ENCODE measurements at regions not wholly inside any gene's neighbourhood (a gene's known extent, or its start where the extent isn't known, plus 50 kb on each side); places are given as distances from the start of the nearest gene placed in this dataset.
"Not testable (repeated sequence)": the region's sequence is repeated elsewhere in the genome, so short reads cannot be mapped to it uniquely, and the experiment has no call there.

DNA sequence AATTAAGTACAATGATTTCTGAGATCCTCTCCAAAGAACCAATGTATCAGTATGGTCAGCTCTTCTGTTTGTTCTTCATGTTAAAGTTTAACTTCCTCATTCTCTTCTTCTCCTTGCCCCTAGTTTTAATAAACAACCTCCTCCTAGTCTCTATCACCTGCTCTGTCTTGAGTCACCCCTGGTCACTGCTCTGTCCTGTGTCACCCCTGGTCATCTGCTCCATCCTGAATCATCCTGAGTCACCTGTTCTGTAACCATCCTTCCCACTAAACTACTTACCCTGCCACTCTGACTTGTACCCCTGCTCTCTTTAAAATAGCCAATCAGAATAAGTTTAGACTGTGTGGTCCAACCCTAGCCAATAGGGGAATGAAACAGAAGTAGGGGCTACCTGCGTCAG is 100.5 kb downstream of the ALG10B start:
- no peaks in the 10 kb centered on the region for H3K9me3 ChIP-seq (ENCODE audit: control insufficient read depth, low read depth, low read length)
- peaks cover 16% of the 10 kb centered on the region for H3K4me1 ChIP-seq (ENCODE audit: control insufficient read depth, low read depth, low read length)
- H3K4me3 ChIP-seq (ENCODE audit: low read length) = no peak overlapping the region
- no peak overlapping the region for H3K9ac ChIP-seq (ENCODE audit: low read length)
- no peak overlapping the region for H3K27ac ChIP-seq (ENCODE audit: low read length)
- no peaks in the 10 kb centered on the region for H3K27me3 ChIP-seq (ENCODE audit: control insufficient read depth, insufficient read depth, low read length)
- H3K36me3 ChIP-seq (ENCODE audit: control insufficient read depth, low read depth, low read length) = no peaks in the 10 kb centered on the region

DNA sequence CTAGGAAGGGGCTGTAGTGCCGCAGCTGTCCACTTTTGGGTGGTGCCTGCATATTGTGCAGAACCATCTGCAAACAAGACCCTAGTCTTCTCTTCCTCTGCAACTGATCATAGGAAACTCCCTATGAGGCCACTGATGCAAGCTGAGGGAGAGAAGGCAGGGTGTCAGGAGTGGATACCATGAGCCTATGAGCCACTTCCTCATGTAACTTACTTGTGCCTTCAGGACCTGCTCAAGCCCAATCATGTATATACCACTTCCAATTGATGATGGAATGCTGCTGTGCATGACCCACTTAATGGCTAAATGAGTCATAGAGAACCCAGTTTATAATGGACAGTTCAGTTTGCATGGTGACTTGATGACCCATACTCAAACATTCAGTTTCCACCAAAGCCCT is 107.9 kb downstream of the ALG10B start:
- Histone ChIP-seq H3K9me3 (ENCODE audit: control insufficient read depth, low read depth, low read length) (no peaks in the 10 kb centered on the region), H3K27me3 (ENCODE audit: control insufficient read depth, insufficient read depth, low read length) (no peaks in the 10 kb centered on the region), H3K27ac (ENCODE audit: low read length) (no peak overlapping the region), H3K4me3 (ENCODE audit: low read length) (no peak overlapping the region), H3K36me3 (ENCODE audit: control insufficient read depth, low read depth, low read length) (no peaks in the 10 kb centered on the region), H3K4me1 (ENCODE audit: control insufficient read depth, low read depth, low read length) (peaks cover 5% of the 10 kb centered on the region), H3K9ac (ENCODE audit: low read length) (no peak overlapping the region)

DNA sequence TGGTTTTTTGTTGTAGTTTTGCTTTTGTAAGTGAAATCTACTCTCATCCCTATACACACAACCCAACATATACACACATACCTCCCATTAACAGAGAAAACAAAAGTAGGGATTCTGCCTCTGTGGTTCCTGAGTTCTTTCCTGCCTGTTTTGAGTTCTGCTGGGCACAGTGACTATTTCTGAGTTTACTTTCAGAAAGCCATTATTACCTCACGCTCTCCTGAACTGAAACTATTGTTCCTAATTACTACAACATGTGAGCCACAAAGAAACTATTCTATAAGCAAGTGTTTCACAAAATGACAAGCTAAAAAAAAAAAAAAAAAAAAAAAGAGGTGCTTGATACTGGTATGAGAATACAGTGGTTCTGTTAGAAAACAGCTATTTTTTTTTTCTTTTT is 110.9 kb downstream of the ALG10B start:
- H3K9me3 ChIP-seq (ENCODE audit: control insufficient read depth, low read depth, low read length) = no peaks in the 10 kb centered on the region
- H3K4me1 ChIP-seq (ENCODE audit: control insufficient read depth, low read depth, low read length) = peaks cover 5% of the 10 kb centered on the region
- H3K36me3 ChIP-seq (ENCODE audit: control insufficient read depth, low read depth, low read length) = no peaks in the 10 kb centered on the region
- H3K4me3 ChIP-seq (ENCODE audit: low read length) = no peak overlapping the region
- no peaks in the 10 kb centered on the region for H3K27me3 ChIP-seq (ENCODE audit: control insufficient read depth, insufficient read depth, low read length)
- no peak overlapping the region for H3K9ac ChIP-seq (ENCODE audit: low read length)
- H3K27ac ChIP-seq (ENCODE audit: low read length) = no peak overlapping the region

DNA sequence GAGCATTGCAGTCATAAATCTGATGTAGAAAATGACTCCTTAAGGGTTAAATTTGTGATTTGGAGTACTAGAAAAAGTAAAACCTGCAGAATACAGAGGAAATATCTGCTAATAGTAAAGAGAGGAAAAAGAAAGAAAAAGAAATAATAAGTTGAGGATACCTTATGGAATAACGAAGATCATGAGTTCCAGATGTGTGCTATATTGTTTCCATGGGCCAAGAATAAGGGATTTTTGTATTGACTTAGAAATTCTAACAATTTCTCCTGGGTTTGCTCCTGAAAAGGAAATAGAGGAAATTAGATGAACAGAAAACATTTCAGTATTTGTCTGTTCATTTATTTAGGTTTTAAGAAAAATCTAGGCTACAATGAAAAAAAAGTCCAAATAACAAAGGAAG is 115.3 kb downstream of the ALG10B start:
- H3K27ac ChIP-seq (ENCODE audit: low read length) = no peak overlapping the region
- no peaks in the 10 kb centered on the region for H3K27me3 ChIP-seq (ENCODE audit: control insufficient read depth, insufficient read depth, low read length)
- peaks cover 3% of the 10 kb centered on the region for H3K4me1 ChIP-seq (ENCODE audit: control insufficient read depth, low read depth, low read length)
- no peaks in the 10 kb centered on the region for H3K36me3 ChIP-seq (ENCODE audit: control insufficient read depth, low read depth, low read length)
- H3K9ac ChIP-seq (ENCODE audit: low read length) = no peak overlapping the region
- no peak overlapping the region for H3K4me3 ChIP-seq (ENCODE audit: low read length)
- no peaks in the 10 kb centered on the region for H3K9me3 ChIP-seq (ENCODE audit: control insufficient read depth, low read depth, low read length)

DNA sequence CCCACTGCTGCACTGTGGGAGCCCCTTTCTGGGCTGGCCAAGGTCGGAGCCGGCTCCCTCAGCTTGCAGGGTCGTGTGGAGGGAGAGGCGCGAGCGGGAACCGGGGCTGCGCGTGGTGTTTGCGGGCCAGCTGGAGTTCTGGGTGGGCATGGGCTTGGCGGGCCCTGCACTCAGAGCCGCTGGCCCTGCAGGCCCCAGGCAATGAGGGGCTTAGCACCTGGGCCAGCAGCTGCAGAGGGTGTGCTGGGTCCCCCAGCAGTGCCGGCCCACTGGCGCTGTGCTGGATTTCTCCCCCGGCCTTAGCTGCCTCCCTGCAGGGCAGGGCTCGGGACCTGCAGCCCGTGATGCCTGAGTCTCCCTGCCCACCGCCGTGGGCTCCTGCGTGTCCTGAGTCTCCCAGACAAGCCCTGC is 125.3 kb downstream of the ALG10B start:
- not testable (repeated sequence) for H3K27me3 ChIP-seq (ENCODE audit: control insufficient read depth, insufficient read depth, low read length); H3K4me1 ChIP-seq (ENCODE audit: control insufficient read depth, low read depth, low read length); H3K4me3 ChIP-seq (ENCODE audit: low read length); H3K9ac ChIP-seq (ENCODE audit: low read length); H3K27ac ChIP-seq (ENCODE audit: low read length); H3K9me3 ChIP-seq (ENCODE audit: control insufficient read depth, low read depth, low read length); H3K36me3 ChIP-seq (ENCODE audit: control insufficient read depth, low read depth, low read length)

DNA sequence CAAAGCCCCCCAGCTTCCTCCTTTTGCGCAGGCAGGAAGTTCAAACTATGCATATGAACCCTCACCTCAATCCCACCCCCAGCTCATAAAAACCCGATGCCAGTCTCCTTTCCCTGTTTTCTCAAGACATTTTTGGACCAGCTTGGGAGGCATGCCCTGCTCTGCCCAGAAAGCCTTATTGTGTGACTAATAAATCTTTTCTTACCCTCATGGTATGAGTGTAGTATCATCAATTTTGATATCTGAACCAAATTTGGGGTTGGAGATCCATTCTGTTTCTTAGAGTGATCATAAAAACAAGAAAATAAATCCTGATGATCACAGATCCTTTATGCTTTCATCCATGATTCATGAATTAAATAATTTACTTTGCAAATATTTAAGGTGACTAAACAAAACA is 128.5 kb downstream of the ALG10B start:
- Histone ChIP-seq H3K9ac (ENCODE audit: low read length) (no peak overlapping the region), H3K36me3 (ENCODE audit: control insufficient read depth, low read depth, low read length) (no peaks in the 10 kb centered on the region), H3K9me3 (ENCODE audit: control insufficient read depth, low read depth, low read length) (no peaks in the 10 kb centered on the region), H3K4me3 (ENCODE audit: low read length) (no peak overlapping the region), H3K4me1 (ENCODE audit: control insufficient read depth, low read depth, low read length) (no peaks in the 10 kb centered on the region), H3K27me3 (ENCODE audit: control insufficient read depth, insufficient read depth, low read length) (no peaks in the 10 kb centered on the region), H3K27ac (ENCODE audit: low read length) (no peak overlapping the region)

DNA sequence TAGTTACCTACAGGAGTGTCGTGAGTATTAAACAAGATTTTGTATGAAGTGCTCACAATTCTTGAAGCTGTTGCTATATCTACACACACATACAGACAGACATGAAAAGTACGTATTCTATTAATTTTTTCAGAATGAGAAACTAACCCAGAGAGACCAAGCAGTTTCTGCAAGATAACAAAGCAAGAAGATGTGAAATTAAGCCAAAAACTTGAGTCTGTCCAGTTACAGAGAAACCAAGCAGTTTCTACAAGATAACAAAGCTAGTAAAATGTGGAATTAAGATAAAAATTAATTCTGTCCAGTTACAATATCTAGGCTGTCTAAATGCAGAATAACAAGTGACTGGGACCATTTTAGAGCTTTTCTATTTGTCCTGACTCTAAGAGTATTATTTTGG is 132.4 kb downstream of the ALG10B start:
- Histone ChIP-seq H3K4me3 (ENCODE audit: low read length) (no peak overlapping the region), H3K27me3 (ENCODE audit: control insufficient read depth, insufficient read depth, low read length) (no peaks in the 10 kb centered on the region), H3K4me1 (ENCODE audit: control insufficient read depth, low read depth, low read length) (no peaks in the 10 kb centered on the region), H3K36me3 (ENCODE audit: control insufficient read depth, low read depth, low read length) (no peaks in the 10 kb centered on the region), H3K9ac (ENCODE audit: low read length) (no peak overlapping the region), H3K9me3 (ENCODE audit: control insufficient read depth, low read depth, low read length) (no peaks in the 10 kb centered on the region), H3K27ac (ENCODE audit: low read length) (no peak overlapping the region)

DNA sequence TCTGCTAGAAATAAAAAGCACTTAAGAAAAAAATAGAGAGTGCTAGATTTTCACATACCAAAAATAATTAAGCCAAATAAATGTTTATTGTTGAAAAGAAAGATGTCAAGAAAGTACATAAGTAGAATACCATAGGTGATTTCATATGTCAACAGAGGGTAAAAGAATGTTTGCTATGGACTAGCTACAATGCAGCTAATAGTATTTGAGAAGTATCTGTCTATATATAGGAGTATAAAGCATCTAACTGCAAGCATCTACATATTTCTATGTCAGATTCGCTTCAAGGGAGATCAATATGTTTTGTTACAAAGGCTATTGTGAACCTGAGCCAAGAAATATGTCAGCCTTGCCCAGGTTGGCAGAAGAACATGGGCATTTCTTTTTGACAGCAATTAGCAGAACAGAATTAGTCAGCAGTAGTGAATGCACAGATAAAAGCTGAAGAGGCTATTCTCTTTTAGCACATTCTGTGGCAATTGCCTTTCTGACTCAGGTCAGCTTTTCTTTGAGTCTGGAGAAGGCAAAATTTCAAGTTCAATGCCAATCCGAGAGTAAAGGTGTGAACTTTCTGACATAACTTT is 140.1 kb downstream of the ALG10B start:
- H3K27me3 ChIP-seq (ENCODE audit: control insufficient read depth, insufficient read depth, low read length) = no peaks in the 10 kb centered on the region
- H3K27ac ChIP-seq (ENCODE audit: low read length) = no peak overlapping the region
- no peaks in the 10 kb centered on the region for H3K36me3 ChIP-seq (ENCODE audit: control insufficient read depth, low read depth, low read length)
- H3K4me1 ChIP-seq (ENCODE audit: control insufficient read depth, low read depth, low read length) = no peaks in the 10 kb centered on the region
- no peaks in the 10 kb centered on the region for H3K9me3 ChIP-seq (ENCODE audit: control insufficient read depth, low read depth, low read length)
- H3K4me3 ChIP-seq (ENCODE audit: low read length) = no peak overlapping the region
- no peak overlapping the region for H3K9ac ChIP-seq (ENCODE audit: low read length)

DNA sequence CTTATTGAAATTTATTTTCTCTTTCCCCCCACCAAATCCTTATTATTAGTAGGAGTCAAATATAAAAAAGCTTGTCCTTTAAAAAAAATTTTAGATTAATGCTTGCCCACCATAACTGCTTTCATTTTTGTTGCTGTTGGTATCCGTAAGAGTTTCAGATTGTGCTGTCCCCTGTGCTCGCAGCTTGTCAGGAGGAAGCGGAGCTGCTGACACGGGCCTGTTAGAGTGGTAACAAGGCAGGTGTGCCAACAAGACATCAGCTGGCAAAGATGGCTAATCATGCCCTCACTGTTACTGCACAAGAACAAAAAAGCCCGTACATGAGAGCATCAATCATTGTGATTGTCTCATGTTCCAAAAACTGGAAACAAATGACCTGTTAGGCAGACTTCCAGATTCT is 148.4 kb downstream of the ALG10B start:
- Histone ChIP-seq H3K4me1 (ENCODE audit: control insufficient read depth, low read depth, low read length) (no peaks in the 10 kb centered on the region), H3K27me3 (ENCODE audit: control insufficient read depth, insufficient read depth, low read length) (no peaks in the 10 kb centered on the region), H3K27ac (ENCODE audit: low read length) (no peak overlapping the region), H3K36me3 (ENCODE audit: control insufficient read depth, low read depth, low read length) (no peaks in the 10 kb centered on the region), H3K4me3 (ENCODE audit: low read length) (no peak overlapping the region), H3K9ac (ENCODE audit: low read length) (no peak overlapping the region), H3K9me3 (ENCODE audit: control insufficient read depth, low read depth, low read length) (no peaks in the 10 kb centered on the region)

DNA sequence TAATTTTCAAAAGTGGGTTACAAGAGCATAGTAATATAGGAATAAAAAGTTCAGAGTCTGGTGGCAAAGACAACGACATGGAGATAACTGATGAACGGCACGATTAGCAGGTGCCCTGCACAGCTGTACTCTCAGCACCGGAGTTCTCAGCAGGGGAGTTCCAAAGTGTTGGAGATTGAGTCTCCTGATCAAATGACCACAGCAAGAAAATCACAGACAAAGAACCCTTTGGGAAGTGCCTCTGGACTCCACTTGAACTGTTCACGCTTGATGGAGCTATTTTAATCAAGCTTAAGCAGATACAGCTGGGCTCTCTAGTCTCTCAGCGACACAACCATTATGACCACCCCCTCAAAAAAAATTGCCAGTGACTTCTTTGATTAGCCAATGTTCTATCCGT is 153.1 kb downstream of the ALG10B start:
- H3K4me3 ChIP-seq (ENCODE audit: low read length) = no peak overlapping the region
- no peaks in the 10 kb centered on the region for H3K27me3 ChIP-seq (ENCODE audit: control insufficient read depth, insufficient read depth, low read length)
- H3K9me3 ChIP-seq (ENCODE audit: control insufficient read depth, low read depth, low read length) = peaks cover 5% of the 10 kb centered on the region
- H3K27ac ChIP-seq (ENCODE audit: low read length) = no peak overlapping the region
- H3K9ac ChIP-seq (ENCODE audit: low read length) = no peak overlapping the region
- H3K4me1 ChIP-seq (ENCODE audit: control insufficient read depth, low read depth, low read length) = no peaks in the 10 kb centered on the region
- no peaks in the 10 kb centered on the region for H3K36me3 ChIP-seq (ENCODE audit: control insufficient read depth, low read depth, low read length)

DNA sequence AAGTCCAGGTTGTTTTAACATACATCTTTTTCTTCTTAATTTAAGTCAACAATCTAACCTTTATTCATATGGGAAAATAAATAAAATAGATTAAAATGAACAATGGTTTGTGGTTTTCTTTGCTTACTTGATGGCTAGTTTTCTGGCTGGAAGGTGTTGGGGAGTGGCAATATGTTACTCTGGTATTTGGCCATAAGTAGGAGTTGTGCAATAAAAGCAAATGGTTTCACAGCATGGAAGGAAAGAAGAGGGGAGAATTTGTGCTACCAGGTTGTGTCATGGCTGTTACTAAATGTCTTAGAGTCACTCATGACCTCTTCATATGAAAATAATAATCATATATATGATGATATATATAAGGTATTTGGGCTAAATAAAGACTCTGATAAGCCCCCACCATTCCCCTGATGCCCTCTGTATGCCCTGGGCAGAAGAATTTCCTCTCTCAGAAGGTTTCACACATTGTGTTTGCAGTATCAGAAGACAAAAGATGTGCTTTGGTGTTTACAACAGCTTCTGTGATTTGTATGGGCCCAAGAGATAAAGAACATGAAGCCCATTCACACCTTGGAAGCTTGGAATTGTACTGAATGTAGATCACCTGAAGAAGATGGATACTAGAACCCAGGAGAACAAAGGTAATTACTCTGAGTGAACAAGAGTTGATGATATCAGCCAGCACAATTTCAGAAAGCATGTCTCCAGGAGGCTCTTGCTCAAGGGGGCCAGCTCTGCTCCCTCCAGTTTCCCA is 160.9 kb downstream of the ALG10B start:
- Histone ChIP-seq H3K36me3 (ENCODE audit: control insufficient read depth, low read depth, low read length) (no peaks in the 10 kb centered on the region), H3K4me3 (ENCODE audit: low read length) (no peak overlapping the region), H3K4me1 (ENCODE audit: control insufficient read depth, low read depth, low read length) (no peaks in the 10 kb centered on the region), H3K27ac (ENCODE audit: low read length) (no peak overlapping the region), H3K9me3 (ENCODE audit: control insufficient read depth, low read depth, low read length) (peaks cover 5% of the 10 kb centered on the region), H3K27me3 (ENCODE audit: control insufficient read depth, insufficient read depth, low read length) (no peaks in the 10 kb centered on the region), H3K9ac (ENCODE audit: low read length) (no peak overlapping the region)

DNA sequence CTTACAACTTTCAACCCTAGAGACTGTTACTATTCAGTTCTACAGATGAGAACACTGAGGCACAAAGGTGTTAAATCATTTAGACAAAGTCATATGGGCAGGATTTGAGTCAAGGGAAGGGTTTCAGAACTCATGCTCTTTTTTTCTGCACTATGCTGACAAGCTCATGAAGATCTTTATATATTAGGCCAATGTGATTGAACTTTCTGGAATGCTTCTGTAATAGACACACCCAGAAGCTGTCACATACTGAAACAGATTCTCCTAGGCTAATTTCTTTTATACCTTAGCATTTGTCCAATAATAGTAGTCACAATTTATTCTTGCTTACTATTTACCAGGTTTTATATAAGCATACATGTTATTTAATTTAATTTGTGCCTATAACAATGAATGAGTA is 164.0 kb downstream of the ALG10B start:
- Histone ChIP-seq H3K27ac (ENCODE audit: low read length) (no peak overlapping the region), H3K9ac (ENCODE audit: low read length) (no peak overlapping the region), H3K4me1 (ENCODE audit: control insufficient read depth, low read depth, low read length) (peaks cover 19% of the 10 kb centered on the region)

More for the DNA sequence above, 164.0 kb downstream of the ALG10B start:
- Histone ChIP-seq H3K9me3 (ENCODE audit: control insufficient read depth, low read depth, low read length) (no peaks in the 10 kb centered on the region), H3K36me3 (ENCODE audit: control insufficient read depth, low read depth, low read length) (no peaks in the 10 kb centered on the region), H3K4me3 (ENCODE audit: low read length) (no peak overlapping the region), H3K27me3 (ENCODE audit: control insufficient read depth, insufficient read depth, low read length) (no peaks in the 10 kb centered on the region)
